HG03139 (cell line): ENCODE measurements at regions not wholly inside any gene's neighbourhood (a gene's known extent, or its start where the extent isn't known, plus 50 kb on each side); places are given as distances from the start of the nearest gene placed in this dataset.
"Not testable (repeated sequence)": the region's sequence is repeated elsewhere in the genome, so short reads cannot be mapped to it uniquely, and the experiment has no call there.

Source experiments
- ATAC-seq: cut with Tn5 transposase; IDR thresholded peaks from one replicate; pipeline ENCODE4 v1.9.1; 2021; ENCODE audit not compliant: unreplicated experiment

- not testable (repeated sequence) for ATAC-seq
Observed at GRCh38 chr9:17888964-17889363, 310.1 kb downstream of the SH3GL2 start.

GRCh38 chr9:17894501-17895160, 315.8 kb downstream of the SH3GL2 start:
- ATAC-seq: no peak

- no peak for ATAC-seq
Observed at GRCh38 chr9:17900606-17901005, 321.7 kb downstream of the SH3GL2 start.

GRCh38 chr9:17905366-17905765, 326.5 kb downstream of the SH3GL2 start:
- no peak for ATAC-seq

GRCh38 chr9:17905781-17906175, 326.9 kb downstream of the SH3GL2 start:
- no peak for ATAC-seq

- no peak for ATAC-seq
Observed at GRCh38 chr9:17906176-17906840, 327.4 kb downstream of the SH3GL2 start.

GRCh38 chr9:17906841-17907778, 328.2 kb downstream of the SH3GL2 start:
- no peak for ATAC-seq

GRCh38 chr9:17907779-17908508, 329.1 kb downstream of the SH3GL2 start:
- no peak for ATAC-seq

GRCh38 chr9:17926246-17926645, 347.4 kb downstream of the SH3GL2 start:
- no peak for ATAC-seq

- no peak for ATAC-seq
Observed at GRCh38 chr9:17927616-17928015, 348.8 kb downstream of the SH3GL2 start.

GRCh38 chr9:17928228-17928627, 349.4 kb downstream of the SH3GL2 start:
- ATAC-seq: no peak

GRCh38 chr9:17928768-17929167, 349.9 kb downstream of the SH3GL2 start:
- no peak for ATAC-seq

GRCh38 chr9:17929506-17929905, 350.6 kb downstream of the SH3GL2 start:
- no peak for ATAC-seq

GRCh38 chr9:17930071-17930470, 351.2 kb downstream of the SH3GL2 start:
- ATAC-seq: no peak

- ATAC-seq: no peak
Observed at GRCh38 chr9:17936365-17936764, 357.5 kb downstream of the SH3GL2 start.

- no peak for ATAC-seq
Observed at GRCh38 chr9:17938035-17938655, 359.3 kb downstream of the SH3GL2 start.

- no peak for ATAC-seq
Observed at GRCh38 chr9:17942498-17942897, 363.6 kb downstream of the SH3GL2 start.

- ATAC-seq: no peak
Observed at GRCh38 chr9:17955409-17955808, 376.5 kb downstream of the SH3GL2 start.

- ATAC-seq: no peak
Observed at GRCh38 chr9:17958363-17958762, 379.5 kb downstream of the SH3GL2 start.

GRCh38 chr9:17962747-17963146, 383.9 kb downstream of the SH3GL2 start:
- ATAC-seq: no peak

- no peak for ATAC-seq
Observed at GRCh38 chr9:17963498-17963897, 384.6 kb downstream of the SH3GL2 start.
